Testis (tissue), 2 donors: ENCODE measurements at regions not wholly inside any gene's neighbourhood (a gene's known extent, or its start where the extent isn't known, plus 50 kb on each side); places are given as distances from the start of the nearest gene placed in this dataset.

Source experiments
- CTCF ChIP-seq, 3 experiments: fragments of 450-650 bp in 2 of 3; fragments of 200-600 bp in 1 of 3; sonication (generic) in 1 of 3; IDR thresholded peaks; one replicate each; pipeline ENCODE4 v1.5.1; 2016 to 2019; ENCODE audit warnings: antibody characterized with exemption in 3 of 3, mild to moderate bottlenecking in 2 of 3, moderate library complexity in 1 of 3
- POLR2A ChIP-seq: fragments of 450-650 bp; IDR thresholded peaks from one replicate; pipeline ENCODE4 v1.6.1; 2017; ENCODE audit warnings: antibody characterized with exemption, mild to moderate bottlenecking, moderate library complexity

GRCh38 chr5:9951865-9952516 lies 297.7 kb downstream of the ATPSCKMT start:
- TF ChIP-seq POLR2A (no peak), CTCF (IDR thresholded peaks at IDR 0.05) (no peak)
